H9 (cell line): ENCODE measurements at regions not wholly inside any gene's neighbourhood (a gene's known extent, or its start where the extent isn't known, plus 50 kb on each side); places are given as distances from the start of the nearest gene placed in this dataset.

Experiments used
- DNase-seq: peaks from one replicate; pipeline ENCODE4 v3.0.0-alpha.2; 2017
- H2AFZ ChIP-seq: one replicate; pipeline ENCODE4 v1.6.1; 2013; ENCODE audit warnings: mild to moderate bottlenecking, low read length, control low read depth, moderate library complexity
- H2AK5ac ChIP-seq: 2 replicates; pipeline ENCODE4 v1.6.1; 2013; ENCODE audit warnings: low read length, control low read depth, mixed read lengths; ENCODE audit not compliant: insufficient read length
- H2BK120ac ChIP-seq: one replicate; pipeline ENCODE4 v1.6.1; 2013; ENCODE audit warnings: low read depth, mild to moderate bottlenecking, low read length, control low read depth, inconsistent platforms; ENCODE audit not compliant: poor library complexity, severe bottlenecking
- H2BK12ac ChIP-seq: 2 replicates; pipeline ENCODE4 v1.6.1; 2013; ENCODE audit warnings: low read length, control low read depth, mixed read lengths, low read depth; ENCODE audit not compliant: insufficient read length
- H2BK15ac ChIP-seq: 2 replicates; pipeline ENCODE4 v1.6.1; 2013; ENCODE audit warnings: low read depth, low read length, control low read depth
- H2BK20ac ChIP-seq: one replicate; pipeline ENCODE4 v1.6.1; 2013; ENCODE audit warnings: low read depth, mild to moderate bottlenecking, low read length, control low read depth, inconsistent platforms; ENCODE audit not compliant: poor library complexity, severe bottlenecking
- H2BK5ac ChIP-seq: 2 replicates; pipeline ENCODE4 v1.6.1; 2013; ENCODE audit warnings: low read length, control low read depth, mixed read lengths; ENCODE audit not compliant: insufficient read length
- H3K14ac ChIP-seq: 2 replicates; pipeline ENCODE4 v1.6.1; 2013; ENCODE audit warnings: low read length, control low read depth; ENCODE audit not compliant: insufficient read depth
- H3K18ac ChIP-seq: 2 replicates; pipeline ENCODE4 v1.6.1; 2013; ENCODE audit warnings: low read depth, mild to moderate bottlenecking, mixed read lengths, low read length, control low read depth; ENCODE audit not compliant: insufficient read length
- H3K23ac ChIP-seq: 2 replicates; pipeline ENCODE4 v1.6.1; 2013; ENCODE audit warnings: low read length, control low read depth, mixed read lengths, low read depth; ENCODE audit not compliant: insufficient read length
- H3K23me2 ChIP-seq: 2 replicates; pipeline ENCODE4 v1.6.1; 2013; ENCODE audit warnings: low read depth, mild to moderate bottlenecking, mixed read lengths, low read length, control low read depth; ENCODE audit not compliant: insufficient read length, poor library complexity, severe bottlenecking
- H3K27ac ChIP-seq: 2 replicates; pipeline ENCODE4 v1.5.1; 2013; ENCODE audit warnings: low read length, control low read depth, mixed read lengths, low read depth; ENCODE audit not compliant: insufficient read length
- H3K27me3 ChIP-seq: 2 replicates; pipeline ENCODE4 v1.6.1; 2013; ENCODE audit warnings: low read length, control low read depth, inconsistent platforms; ENCODE audit not compliant: insufficient read depth
- H3K4ac ChIP-seq: 2 replicates; pipeline ENCODE4 v1.6.1; 2013; ENCODE audit warnings: low read depth, mild to moderate bottlenecking, control low read depth, inconsistent platforms, low read length, moderate library complexity
- H3K4me1 ChIP-seq: 2 replicates; pipeline ENCODE4 v1.6.1; 2013; ENCODE audit warnings: low read length, control low read depth, inconsistent platforms; ENCODE audit not compliant: insufficient read depth
- H3K4me2 ChIP-seq: 2 replicates; pipeline ENCODE4 v1.6.1; 2013; ENCODE audit warnings: low read length, control low read depth, mixed read lengths; ENCODE audit not compliant: insufficient read length, insufficient read depth
- H3K56ac ChIP-seq: 2 replicates; pipeline ENCODE4 v1.6.1; 2013; ENCODE audit warnings: low read depth, mild to moderate bottlenecking, mixed read lengths, low read length, control low read depth; ENCODE audit not compliant: insufficient read length
- H3K79me1 ChIP-seq: 2 replicates; pipeline ENCODE4 v1.6.1; 2013; ENCODE audit warnings: low read depth, mild to moderate bottlenecking, moderate library complexity, low read length, control low read depth, inconsistent platforms; ENCODE audit not compliant: insufficient read depth, poor library complexity, severe bottlenecking
- H3K79me2 ChIP-seq: 2 replicates; pipeline ENCODE4 v1.6.1; 2013; ENCODE audit warnings: low read length, control low read depth, inconsistent platforms; ENCODE audit not compliant: insufficient read depth
- H3K9ac ChIP-seq: 2 replicates; pipeline ENCODE4 v1.6.1; 2013; ENCODE audit warnings: low read length, control low read depth, mixed read lengths; ENCODE audit not compliant: insufficient read length; ENCODE audit errors: extremely low read depth
- H3K9me3 ChIP-seq: one replicate; pipeline ENCODE4 v1.6.1; 2013; ENCODE audit warnings: low read depth, low read length, inconsistent platforms; ENCODE audit not compliant: control insufficient read depth
- H3T11ph ChIP-seq: one replicate; pipeline ENCODE4 v1.6.1; 2013; ENCODE audit warnings: mild to moderate bottlenecking, low read length, control low read depth, inconsistent platforms
- H4K20me1 ChIP-seq: one replicate; pipeline ENCODE4 v1.6.1; 2013; ENCODE audit not compliant: control insufficient read depth, insufficient read length, insufficient read depth
- H4K5ac ChIP-seq: 2 replicates; pipeline ENCODE4 v1.6.1; 2013; ENCODE audit warnings: low read depth, mild to moderate bottlenecking, mixed read lengths, low read length, control low read depth; ENCODE audit not compliant: insufficient read length
- H4K8ac ChIP-seq: replicated peaks from 2 replicates; pipeline ENCODE4 v1.6.1; 2013; ENCODE audit warnings: low read length, control low read depth, mixed read lengths, low read depth; ENCODE audit not compliant: insufficient read length
- H4K91ac ChIP-seq: 2 replicates; pipeline ENCODE4 v1.6.1; 2013; ENCODE audit warnings: low read depth, mild to moderate bottlenecking, moderate library complexity, mixed read lengths, low read length, control low read depth; ENCODE audit not compliant: insufficient read length
- H3K27ac Mint-ChIP-seq, 3 experiments: 2 replicates in 2 of 3; 3 replicates in 1 of 3; pipeline ENCODE4 v1.8.0; 2020 to 2021; ENCODE audit warnings: mixed read lengths in 3 of 3, mild to moderate bottlenecking in 1 of 3, moderate library complexity in 1 of 3
- H3K27me3 Mint-ChIP-seq: 2 replicates; pipeline ENCODE4 v1.8.0; 2021; ENCODE audit warnings: low read depth, mild to moderate bottlenecking, moderate library complexity, mixed read lengths
- H3K36me3 Mint-ChIP-seq, 3 experiments: 2 replicates in 2 of 3; 3 replicates in 1 of 3; pipeline ENCODE4 v1.8.0; 2020 to 2021; ENCODE audit warnings: low read depth in 3 of 3, mixed read lengths in 3 of 3; ENCODE audit not compliant: insufficient read depth in 1 of 3
- H3K4me1 Mint-ChIP-seq, 2 experiments: 2 replicates each; pipeline ENCODE4 v1.8.0; 2020; ENCODE audit warnings: mixed read lengths in 2 of 2
- H3K4me3 Mint-ChIP-seq, 2 experiments: 2 replicates in 1 of 2; 3 replicates in 1 of 2; pipeline ENCODE4 v1.8.0; 2020 to 2021; ENCODE audit warnings: mild to moderate bottlenecking in 2 of 2, mixed read lengths in 2 of 2, moderate library complexity in 1 of 2
- H3K9me3 Mint-ChIP-seq, 2 experiments: 2 replicates in 1 of 2; 3 replicates in 1 of 2; pipeline ENCODE4 v1.8.0; 2020; ENCODE audit warnings: mild to moderate bottlenecking in 2 of 2, mixed read lengths in 2 of 2, moderate library complexity in 1 of 2
- CTCF ChIP-seq: fragments of 200-600 bp; sonication (generic); conservative IDR thresholded peaks from 3 replicates; pipeline ENCODE4 v1.8.0; 2021; ENCODE audit warnings: antibody characterized with exemption, mild to moderate bottlenecking
- WGBS: extraction: QIAGEN DNeasy Blood & Tissue Kit; methylation state at CpG from one replicate; pipeline ENCODE4 v1.1.7; 2013; ENCODE audit warnings: missing lambda C conversion rate, low lambda C conversion rate, mixed read lengths; ENCODE audit not compliant: insufficient read length; ENCODE audit errors: extremely low coverage; 5-methylcytosine and 5-hydroxymethylcytosine counted together

GRCh38 chr16:86337581-86338402, 172.5 kb upstream of the FOXF1 start:
- Mint-ChIP-seq H3K9me3 (no peaks in the 10 kb centered on the region; a peak in 1 of 5 replicates), H3K36me3 (no peaks in the 10 kb centered on the region), H3K27me3 (peaks cover 62% of the 10 kb centered on the region), H3K4me1 (peaks cover 31 to 48% of the 10 kb centered on the region in 2 experiments), H3K4me3 (no peak overlapping the region), H3K27ac (no peak overlapping the region; a peak in 1 of 7 replicates)
- no peak for TF ChIP-seq CTCF
- H2BK12ac ChIP-seq: no peak overlapping the region
- no peak overlapping the region for H2BK5ac ChIP-seq
- peaks cover 4% of the 10 kb centered on the region for H4K20me1 ChIP-seq
- peak; percentile 19 for DNase-seq
- H2BK20ac ChIP-seq: no peak overlapping the region
- H2BK15ac ChIP-seq: no peak overlapping the region
- H2BK120ac ChIP-seq: no peak overlapping the region
- H3K79me1 ChIP-seq: no peaks in the 10 kb centered on the region
- H3K27ac ChIP-seq: no peak overlapping the region
- H3K79me2 ChIP-seq: no peaks in the 10 kb centered on the region
- no peak overlapping the region for H4K91ac ChIP-seq
- H4K8ac ChIP-seq: no peak overlapping the region
- WGBS: no CpG with 5 or more reads among the region's 17 CpGs
- H3K23me2 ChIP-seq: no peaks in the 10 kb centered on the region
- no peak overlapping the region for H3K4ac ChIP-seq
- no peak overlapping the region for H2AK5ac ChIP-seq
- H3K23ac ChIP-seq: no peak overlapping the region
- no peaks in the 10 kb centered on the region for H3K9me3 ChIP-seq
- no peak overlapping the region for H3K18ac ChIP-seq
- no peak overlapping the region for H2AFZ ChIP-seq
- no peak overlapping the region; the same call in 1 of the 2 replicates for H3K14ac ChIP-seq
- H4K5ac ChIP-seq: no peak overlapping the region
- peaks cover 4% of the 10 kb centered on the region; the same call in 1 of the 2 replicates for H3K4me1 ChIP-seq
- no peak overlapping the region for H3K56ac ChIP-seq
- H3T11ph ChIP-seq: no peak overlapping the region
- H3K9ac ChIP-seq: no peak overlapping the region
- no peak overlapping the region for H3K4me2 ChIP-seq
- no peaks in the 10 kb centered on the region; the same call in 1 of the 2 replicates for H3K27me3 ChIP-seq
